B cell (primary cell): ENCODE measurements at regions not wholly inside any gene's neighbourhood (a gene's known extent, or its start where the extent isn't known, plus 50 kb on each side); places are given as distances from the start of the nearest gene placed in this dataset.

Experiments used
- ATAC-seq: fragments of 200-7000 bp; cut with Tn5 transposase; one replicate; pipeline ENCODE4 v1.10.0; 2021; ENCODE audit warnings: low read depth, mild to moderate bottlenecking, moderate number of reproducible peaks, moderate library complexity
- CTCF ChIA-PET: fragments of 350-600 bp; sonication (Branson Sonifier 250); formaldehyde crosslinking; loops from one replicate; lab custom pipeline; 2021; ENCODE audit warnings: antibody characterized with exemption, inconsistent platforms; lab: Charles Lee
- POLR2A ChIA-PET: fragments of 350-600 bp; sonication (Branson Sonifier 250); formaldehyde crosslinking; loops from one replicate; lab custom pipeline; 2021; ENCODE audit warnings: antibody characterized with exemption; lab: Charles Lee
- DNase-seq: peaks from one replicate; pipeline ENCODE4 v3.0.0; 2013
- H2AFZ ChIP-seq: 2 replicates; pipeline ENCODE4 v1.6.1; 2012; ENCODE audit warnings: mild to moderate bottlenecking, low read depth, low read length; ENCODE audit not compliant: insufficient read depth, poor library complexity, severe bottlenecking
- H3K27ac ChIP-seq, 2 donors: 1 replicate in 1 of 2; 2 replicates in 1 of 2; pipeline ENCODE4 v1.5.1; 2012 to 2013; ENCODE audit warnings: low read length in 2 of 2, mild to moderate bottlenecking in 2 of 2, moderate library complexity in 1 of 2
- H3K27me3 ChIP-seq, 4 experiments: fragments of 200-600 bp in 1 of 4; sonication (generic) in 1 of 4; replicated peaks in 1 of 4; 1 replicate in 2 of 4; 2 replicates in 2 of 4; pipeline versions ENCODE4 v1.6.1 to v1.7.0; 2013 to 2016; ENCODE audit warnings: low read length in 3 of 4, mild to moderate bottlenecking in 2 of 4, mixed read lengths in 1 of 4, moderate library complexity in 1 of 4; ENCODE audit not compliant: insufficient read depth in 4 of 4, control insufficient read depth in 3 of 4; ENCODE audit errors: control extremely low read depth in 1 of 4
- H3K36me3 ChIP-seq, 2 experiments: replicated peaks in 1 of 2; 1 replicate in 1 of 2; 2 replicates in 1 of 2; pipeline versions ENCODE4 v1.6.1 to v1.7.1; 2013; ENCODE audit warnings: low read length in 1 of 2; ENCODE audit not compliant: insufficient read depth in 2 of 2, control insufficient read depth in 1 of 2; ENCODE audit errors: control extremely low read depth in 1 of 2, extremely low read depth in 1 of 2
- H3K4me1 ChIP-seq, 2 donors: fragments of 200-600 bp in 1 of 2; sonication (generic) in 1 of 2; 1 replicate in 1 of 2; 2 replicates in 1 of 2; pipeline versions ENCODE4 v1.5.1 to v1.6.1; 2013 to 2017; ENCODE audit warnings: low read length in 2 of 2; ENCODE audit not compliant: control insufficient read depth in 2 of 2, insufficient read depth in 2 of 2
- H3K4me2 ChIP-seq: replicated peaks from 2 replicates; pipeline ENCODE3; 2012; ENCODE audit warnings: mild to moderate bottlenecking, low read depth, low read length; ENCODE audit not compliant: poor library complexity, severe bottlenecking
- H3K4me3 ChIP-seq, 5 experiments: fragments of 200-600 bp in 1 of 5; sonication (generic) in 1 of 5; 1 replicate in 3 of 5; 2 replicates in 2 of 5; pipeline versions ENCODE4 v1.5.1 to v1.7.0; 2011 to 2016; ENCODE audit warnings: low read length in 4 of 5, mild to moderate bottlenecking in 4 of 5, low read depth in 2 of 5, control low read depth in 1 of 5, moderate library complexity in 1 of 5; ENCODE audit not compliant: insufficient read depth in 1 of 5; ENCODE audit errors: control extremely low read depth in 1 of 5, extremely low read depth in 1 of 5
- H3K79me2 ChIP-seq: fragments of 200-600 bp; sonication (generic); one replicate; pipeline ENCODE4 v1.6.0; 2016; ENCODE audit warnings: low read length; ENCODE audit not compliant: control insufficient read depth, insufficient read depth
- H3K9ac ChIP-seq: fragments of 200-600 bp; sonication (generic); 2 replicates; pipeline ENCODE4 v1.6.1; 2017; ENCODE audit warnings: mild to moderate bottlenecking, low read length, moderate library complexity
- H3K9me3 ChIP-seq, 3 donors: one replicate each; pipeline versions ENCODE4 v1.6.1 to v1.7.1; 2013; ENCODE audit warnings: low read length in 2 of 3; ENCODE audit not compliant: control insufficient read depth in 2 of 3, insufficient read depth in 1 of 3; ENCODE audit errors: control extremely low read depth in 1 of 3
- H4K20me1 ChIP-seq: 2 replicates; pipeline ENCODE4 v1.6.0; 2012; ENCODE audit warnings: mild to moderate bottlenecking, low read length; ENCODE audit not compliant: insufficient read depth, control insufficient read depth, poor library complexity, severe bottlenecking
- H3K27ac Mint-ChIP-seq: one replicate; pipeline ENCODE4 v1.8.0; 2021; ENCODE audit warnings: mixed read lengths
- H3K27me3 Mint-ChIP-seq: one replicate; pipeline ENCODE4 v1.8.0; 2021; ENCODE audit warnings: mixed read lengths
- H3K4me1 Mint-ChIP-seq: one replicate; pipeline ENCODE4 v1.8.0; 2021; ENCODE audit warnings: mixed read lengths
- H3K4me3 Mint-ChIP-seq: one replicate; pipeline ENCODE4 v1.8.0; 2021; ENCODE audit warnings: mixed read lengths
- H3K9me3 Mint-ChIP-seq: one replicate; pipeline ENCODE4 v1.8.0; 2022; ENCODE audit warnings: mixed read lengths; ENCODE audit not compliant: insufficient read depth
- EZH2 ChIP-seq: IDR thresholded peaks from 2 replicates; pipeline ENCODE4 v1.6.1; 2012; ENCODE audit warnings: borderline replicate concordance, low read depth, mild to moderate bottlenecking, moderate library complexity, low read length; ENCODE audit not compliant: insufficient read depth, poor library complexity, severe bottlenecking
- WGBS: methylation state at CpG from one replicate; pipeline ENCODE4 v1.1.5; 2013; ENCODE audit warnings: missing lambda C conversion rate; ENCODE audit not compliant: insufficient coverage; 5-methylcytosine and 5-hydroxymethylcytosine counted together
- intact Hi-C: fragments of 100-400 bp; cut with micrococcal nuclease; formaldehyde crosslinking; loops from one replicate; pipeline ENCODE4 v1.10.0; 2022
- TF ChIP-seq, protein P1 (sequence below): fragments of 200-600 bp; IDR thresholded peaks from one replicate; pipeline ENCODE4 v1.8.0; 2022; ENCODE audit warnings: antibody characterized with exemption, mild to moderate bottlenecking

DNA sequence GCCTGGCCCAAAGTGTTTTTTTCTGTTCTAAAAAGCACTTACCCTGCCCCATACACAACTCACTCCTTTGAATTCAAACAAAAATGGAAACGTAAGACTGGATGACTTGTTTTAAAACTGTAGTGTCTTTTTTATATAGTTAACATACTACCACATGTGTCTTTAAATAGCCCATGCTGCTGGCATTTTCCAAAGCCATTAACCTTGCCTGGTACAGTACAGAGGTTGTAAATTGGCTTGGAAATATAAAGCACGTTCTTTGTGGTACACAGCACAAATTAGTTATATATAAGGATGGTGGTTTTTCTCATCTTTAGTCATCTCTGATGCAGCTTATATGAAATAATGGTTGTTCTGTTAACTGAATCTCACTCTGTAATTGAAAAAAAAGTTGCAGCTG is 519.7 kb upstream of the ZNF608 start:
- CTCF ChIA-PET, result no interaction called here

DNA sequence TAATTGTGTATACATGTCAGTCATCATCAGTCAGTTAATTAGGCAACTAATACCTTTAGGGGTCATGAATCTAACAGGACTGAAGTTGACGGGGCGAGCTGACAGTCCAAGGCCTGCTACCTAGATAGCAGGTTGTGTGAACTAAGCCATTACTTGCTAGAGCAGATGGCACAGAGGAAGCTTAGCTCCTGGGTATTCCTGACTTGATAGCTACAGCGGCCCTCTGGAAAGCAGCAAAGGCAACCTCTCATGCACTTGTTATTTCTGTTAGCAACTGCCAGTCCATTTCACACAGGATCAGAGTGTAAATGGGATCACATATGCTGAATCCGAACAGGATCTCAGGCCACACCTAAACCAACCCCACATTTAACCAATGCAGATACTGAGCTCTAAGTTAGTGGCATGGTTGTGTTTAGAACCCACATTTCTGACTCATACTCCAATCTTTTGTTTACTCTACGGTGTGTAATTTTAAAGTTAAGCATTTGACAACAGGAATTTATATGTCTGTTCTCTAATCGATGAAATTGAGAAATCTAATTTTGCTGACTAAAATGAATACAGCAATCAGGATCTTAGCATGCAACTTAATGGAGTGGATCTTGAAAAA is 521.3 kb upstream of the ZNF608 start:
- WGBS, result 97% methylated on average over 3 of the region's 6 CpGs
- CTCF ChIA-PET, result interaction anchor here (0.5 kb wide), 1 partner anchor 59 kb away, joined by 3 read pairs; no protein-coding TSS in a partner anchor

More for the DNA sequence above, 519.7 kb upstream of the ZNF608 start:
- Mint-ChIP-seq H3K27ac (no peak overlapping the region), H3K9me3 (no peaks in the 10 kb centered on the region), H3K4me1 (no peaks in the 10 kb centered on the region), H3K27me3 (no peaks in the 10 kb centered on the region), H3K4me3 (no peak overlapping the region)
- DNase-seq (no peak), ATAC-seq (no peak)
- no CpG with 5 or more reads among the region's 2 CpGs for WGBS
- no peak overlapping the region for H3K4me3 ChIP-seq
- H3K9me3 ChIP-seq, result no peaks in the 10 kb centered on the region
- H4K20me1 ChIP-seq, result no peaks in the 10 kb centered on the region
- H3K27me3 ChIP-seq, result no peaks in the 10 kb centered on the region
- H3K4me2 ChIP-seq, result no peak overlapping the region
- H3K27ac ChIP-seq, result no peak overlapping the region
- TF ChIP-seq, protein P1, sequence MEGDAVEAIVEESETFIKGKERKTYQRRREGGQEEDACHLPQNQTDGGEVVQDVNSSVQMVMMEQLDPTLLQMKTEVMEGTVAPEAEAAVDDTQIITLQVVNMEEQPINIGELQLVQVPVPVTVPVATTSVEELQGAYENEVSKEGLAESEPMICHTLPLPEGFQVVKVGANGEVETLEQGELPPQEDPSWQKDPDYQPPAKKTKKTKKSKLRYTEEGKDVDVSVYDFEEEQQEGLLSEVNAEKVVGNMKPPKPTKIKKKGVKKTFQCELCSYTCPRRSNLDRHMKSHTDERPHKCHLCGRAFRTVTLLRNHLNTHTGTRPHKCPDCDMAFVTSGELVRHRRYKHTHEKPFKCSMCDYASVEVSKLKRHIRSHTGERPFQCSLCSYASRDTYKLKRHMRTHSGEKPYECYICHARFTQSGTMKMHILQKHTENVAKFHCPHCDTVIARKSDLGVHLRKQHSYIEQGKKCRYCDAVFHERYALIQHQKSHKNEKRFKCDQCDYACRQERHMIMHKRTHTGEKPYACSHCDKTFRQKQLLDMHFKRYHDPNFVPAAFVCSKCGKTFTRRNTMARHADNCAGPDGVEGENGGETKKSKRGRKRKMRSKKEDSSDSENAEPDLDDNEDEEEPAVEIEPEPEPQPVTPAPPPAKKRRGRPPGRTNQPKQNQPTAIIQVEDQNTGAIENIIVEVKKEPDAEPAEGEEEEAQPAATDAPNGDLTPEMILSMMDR, result no peak
- TF ChIP-seq EZH2, result no peak
- POLR2A ChIA-PET, result no interaction called here
- no peak overlapping the region for H3K9ac ChIP-seq
- H3K4me1 ChIP-seq, result no peaks in the 10 kb centered on the region
- H3K79me2 ChIP-seq, result no peaks in the 10 kb centered on the region
- no peak overlapping the region for H2AFZ ChIP-seq
- H3K36me3 ChIP-seq, result no peaks in the 10 kb centered on the region
- intact Hi-C loops, result no loop called here

More for the DNA sequence above, 521.3 kb upstream of the ZNF608 start:
- Mint-ChIP-seq H3K27ac (no peak overlapping the region), H3K4me3 (no peak overlapping the region), H3K9me3 (no peaks in the 10 kb centered on the region), H3K27me3 (no peaks in the 10 kb centered on the region), H3K4me1 (peaks cover 2% of the 10 kb centered on the region)
- DNase-seq, result no peak
- POLR2A ChIA-PET, result no interaction called here
- Histone ChIP-seq H3K27ac (no peak overlapping the region), H4K20me1 (no peaks in the 10 kb centered on the region), H3K79me2 (no peaks in the 10 kb centered on the region), H3K4me1 (peaks cover 0 to 3% of the 10 kb centered on the region in 2 donors), H3K4me3 (no peak overlapping the region), H3K9ac (no peak overlapping the region), H3K36me3 (no peaks in the 10 kb centered on the region), H2AFZ (no peak overlapping the region), H3K4me2 (no peak overlapping the region), H3K9me3 (no peaks in the 10 kb centered on the region), H3K27me3 (no peaks in the 10 kb centered on the region)
- intact Hi-C loops, result no loop called here
- no peak for ATAC-seq
- TF ChIP-seq, protein P1, result no peak
- TF ChIP-seq EZH2, result no peak
